ENCODE measurements at regions not wholly inside any gene's neighbourhood (a gene's known extent, or its start where the extent isn't known, plus 50 kb on each side); places are given as distances from the start of the nearest gene placed in this dataset.

DNA sequence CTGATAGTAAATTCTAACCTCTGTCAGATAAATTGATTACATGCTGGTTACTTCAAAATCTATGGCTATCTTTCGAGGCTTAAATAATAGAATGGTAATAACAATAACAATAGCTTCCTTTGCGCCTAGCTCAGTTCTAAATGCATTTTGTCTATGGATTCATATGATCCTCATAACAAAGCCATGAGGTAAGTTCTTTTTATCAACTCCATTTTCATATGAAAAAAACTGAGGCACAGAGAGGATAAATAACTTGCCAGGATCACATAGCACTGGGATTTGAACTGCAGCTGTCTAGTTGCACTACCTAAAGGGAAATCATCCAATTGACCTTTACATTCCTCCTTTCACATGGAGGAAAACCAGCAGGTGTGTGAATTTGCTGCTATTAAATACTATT is 108.6 kb upstream of the ARX start:
- no peak overlapping the region for H3K4me2 ChIP-seq (ENCODE audit: control insufficient read depth, extremely low read depth, insufficient read depth, low read depth, low read length)
- no peaks in the 10 kb centered on the region for H3K79me2 ChIP-seq (ENCODE audit: control insufficient read depth, insufficient read depth, low read length)
- H3K27me3 ChIP-seq (ENCODE audit: control insufficient read depth, extremely low read depth, insufficient read depth, low read length) = no peaks in the 10 kb centered on the region
- no peak overlapping the region for H2AFZ ChIP-seq (ENCODE audit: control insufficient read depth, low read length)
- TF ChIP-seq, protein P1, sequence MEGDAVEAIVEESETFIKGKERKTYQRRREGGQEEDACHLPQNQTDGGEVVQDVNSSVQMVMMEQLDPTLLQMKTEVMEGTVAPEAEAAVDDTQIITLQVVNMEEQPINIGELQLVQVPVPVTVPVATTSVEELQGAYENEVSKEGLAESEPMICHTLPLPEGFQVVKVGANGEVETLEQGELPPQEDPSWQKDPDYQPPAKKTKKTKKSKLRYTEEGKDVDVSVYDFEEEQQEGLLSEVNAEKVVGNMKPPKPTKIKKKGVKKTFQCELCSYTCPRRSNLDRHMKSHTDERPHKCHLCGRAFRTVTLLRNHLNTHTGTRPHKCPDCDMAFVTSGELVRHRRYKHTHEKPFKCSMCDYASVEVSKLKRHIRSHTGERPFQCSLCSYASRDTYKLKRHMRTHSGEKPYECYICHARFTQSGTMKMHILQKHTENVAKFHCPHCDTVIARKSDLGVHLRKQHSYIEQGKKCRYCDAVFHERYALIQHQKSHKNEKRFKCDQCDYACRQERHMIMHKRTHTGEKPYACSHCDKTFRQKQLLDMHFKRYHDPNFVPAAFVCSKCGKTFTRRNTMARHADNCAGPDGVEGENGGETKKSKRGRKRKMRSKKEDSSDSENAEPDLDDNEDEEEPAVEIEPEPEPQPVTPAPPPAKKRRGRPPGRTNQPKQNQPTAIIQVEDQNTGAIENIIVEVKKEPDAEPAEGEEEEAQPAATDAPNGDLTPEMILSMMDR (optimal IDR thresholded peaks at IDR 0.05 in 1 of 3, IDR thresholded peaks at IDR 0.05 in 1 of 3, conservative IDR thresholded peaks at IDR 0.05 in 1 of 3; ENCODE audit: extremely low read depth in 1 of 3, insufficient read depth in 2 of 3, low read length in 3 of 3) = no peak
- no peak for TF ChIP-seq EZH2 (IDR thresholded peaks at IDR 0.05; ENCODE audit: low read length)
- no peak for FAIRE-seq
- H3K9ac ChIP-seq (ENCODE audit: control insufficient read depth, extremely low read depth, insufficient read depth, low read length) = no peak overlapping the region
- DNase-seq (ENCODE audit: low read depth, low spot score) = no peak
- no peaks in the 10 kb centered on the region for H3K9me1 ChIP-seq (ENCODE audit: control insufficient read depth, extremely low read depth, insufficient read depth, low read length)
- no peaks in the 10 kb centered on the region for H3K4me1 ChIP-seq (ENCODE audit: control insufficient read depth, extremely low read depth, insufficient read depth, low read length)
- dilution Hi-C loops (cut with MboI; ENCODE audit: extremely low pct_ligation_motif_present, low sequenced_read_pairs) = no loop called here
- H4K20me1 ChIP-seq (ENCODE audit: control insufficient read depth, extremely low read depth, insufficient read depth, low read length) = no peaks in the 10 kb centered on the region
- no peak overlapping the region for H3K27ac ChIP-seq (ENCODE audit: control insufficient read depth, insufficient read depth, low read length)
- H3K4me3 ChIP-seq (ENCODE audit: control insufficient read depth in 2 of 3, extremely low read depth in 1 of 3, insufficient read depth in 2 of 3, low read depth in 1 of 3, low read length in 3 of 3) = no peak overlapping the region
- no peaks in the 10 kb centered on the region for H3K9me3 ChIP-seq (ENCODE audit: control insufficient read depth, low read depth, low read length)
- H3K36me3 ChIP-seq (ENCODE audit: control insufficient read depth in 2 of 2, extremely low read depth in 1 of 2, insufficient read depth in 2 of 2, low read length in 2 of 2) = no peaks in the 10 kb centered on the region

DNA sequence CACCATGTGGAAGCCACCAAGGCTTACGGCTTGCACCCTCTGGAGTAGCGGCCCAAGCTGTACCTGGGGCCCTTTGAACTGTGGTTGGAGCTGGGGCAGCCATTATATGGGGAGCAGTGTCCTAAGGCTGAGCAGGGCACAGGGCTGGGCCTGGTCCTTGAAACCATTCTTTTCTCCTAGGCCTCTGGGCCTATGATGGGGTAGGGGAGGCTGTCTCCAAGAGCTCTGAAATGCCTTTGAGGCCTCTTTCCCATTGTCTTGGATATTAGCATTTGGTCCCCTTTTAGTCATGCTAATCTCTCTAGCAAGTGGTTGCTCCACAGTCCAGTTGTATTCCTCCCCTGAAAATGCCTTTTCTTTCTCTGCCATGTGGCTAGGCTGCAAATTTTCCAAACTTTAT is 96.4 kb upstream of the ARX start:
- Histone ChIP-seq H2AFZ (ENCODE audit: control insufficient read depth, low read length) (no peak overlapping the region), H4K20me1 (ENCODE audit: control insufficient read depth, extremely low read depth, insufficient read depth, low read length) (no peaks in the 10 kb centered on the region), H3K4me3 (ENCODE audit: control insufficient read depth in 2 of 3, extremely low read depth in 1 of 3, insufficient read depth in 2 of 3, low read depth in 1 of 3, low read length in 3 of 3) (no peak overlapping the region), H3K4me2 (ENCODE audit: control insufficient read depth, extremely low read depth, insufficient read depth, low read depth, low read length) (no peak overlapping the region), H3K36me3 (ENCODE audit: control insufficient read depth in 2 of 2, extremely low read depth in 1 of 2, insufficient read depth in 2 of 2, low read length in 2 of 2) (no peaks in the 10 kb centered on the region), H3K9me1 (ENCODE audit: control insufficient read depth, extremely low read depth, insufficient read depth, low read length) (no peaks in the 10 kb centered on the region), H3K4me1 (ENCODE audit: control insufficient read depth, extremely low read depth, insufficient read depth, low read length) (no peaks in the 10 kb centered on the region), H3K27me3 (ENCODE audit: control insufficient read depth, extremely low read depth, insufficient read depth, low read length) (no peaks in the 10 kb centered on the region), H3K79me2 (ENCODE audit: control insufficient read depth, insufficient read depth, low read length) (no peaks in the 10 kb centered on the region), H3K9me3 (ENCODE audit: control insufficient read depth, low read depth, low read length) (no peaks in the 10 kb centered on the region), H3K9ac (ENCODE audit: control insufficient read depth, extremely low read depth, insufficient read depth, low read length) (no peak overlapping the region), H3K27ac (ENCODE audit: control insufficient read depth, insufficient read depth, low read length) (no peak overlapping the region)
- dilution Hi-C loops (cut with MboI; ENCODE audit: extremely low pct_ligation_motif_present, low sequenced_read_pairs) = no loop called here
- TF ChIP-seq EZH2 (IDR thresholded peaks at IDR 0.05; ENCODE audit: low read length) = no peak
- TF ChIP-seq, protein P1 (optimal IDR thresholded peaks at IDR 0.05 in 1 of 3, IDR thresholded peaks at IDR 0.05 in 1 of 3, conservative IDR thresholded peaks at IDR 0.05 in 1 of 3; ENCODE audit: extremely low read depth in 1 of 3, insufficient read depth in 2 of 3, low read length in 3 of 3) = no peak
- no peak for DNase-seq (ENCODE audit: low read depth, low spot score)
- no peak for FAIRE-seq
